Pulmonary artery endothelial cell (primary cell): ENCODE measurements at regions not wholly inside any gene's neighbourhood (a gene's known extent, or its start where the extent isn't known, plus 50 kb on each side); places are given as distances from the start of the nearest gene placed in this dataset.

Experiments used
- DNase-seq: peaks from one replicate; pipeline ENCODE4 v3.0.0-alpha.2; 2011; ENCODE audit warnings: low read depth, low spot score

DNA sequence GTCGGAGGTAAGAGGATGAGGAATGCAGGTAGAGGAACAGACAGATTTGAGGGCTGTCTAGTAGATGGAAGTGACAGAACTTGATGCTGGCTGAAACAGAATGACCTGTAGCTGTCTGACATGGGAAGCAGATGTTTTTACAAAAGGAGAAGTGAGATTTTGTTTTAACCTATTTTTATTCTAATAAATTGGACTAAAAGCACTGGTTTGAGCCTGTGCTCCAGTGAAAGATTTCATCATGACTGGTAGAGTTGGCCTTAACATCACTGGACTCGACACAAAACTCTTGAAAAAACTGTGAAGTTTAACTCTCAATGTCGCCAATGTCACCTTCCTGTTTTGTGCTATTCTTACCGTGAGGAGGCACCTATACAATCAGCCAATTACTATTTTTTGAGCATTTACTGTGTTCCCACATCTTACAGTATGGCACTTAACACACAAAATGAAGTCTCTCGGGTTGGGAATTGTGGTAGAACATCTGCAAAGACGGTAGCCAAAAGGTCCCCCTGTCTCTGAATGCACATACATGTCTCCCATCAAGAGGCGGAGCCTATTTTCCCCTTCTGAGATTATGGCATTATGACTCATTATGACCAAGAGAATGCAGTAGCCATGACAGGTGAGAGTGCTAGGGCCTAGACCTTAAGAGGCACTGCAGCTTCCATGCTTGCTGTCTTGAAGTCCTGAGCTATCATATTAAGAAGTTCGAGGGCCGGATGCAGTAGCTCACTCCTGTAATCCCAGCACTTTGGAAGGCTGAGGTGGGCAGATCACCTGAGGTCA lies 93.2 kb downstream of the FOXF2 start:
- DNase-seq = no peak

DNA sequence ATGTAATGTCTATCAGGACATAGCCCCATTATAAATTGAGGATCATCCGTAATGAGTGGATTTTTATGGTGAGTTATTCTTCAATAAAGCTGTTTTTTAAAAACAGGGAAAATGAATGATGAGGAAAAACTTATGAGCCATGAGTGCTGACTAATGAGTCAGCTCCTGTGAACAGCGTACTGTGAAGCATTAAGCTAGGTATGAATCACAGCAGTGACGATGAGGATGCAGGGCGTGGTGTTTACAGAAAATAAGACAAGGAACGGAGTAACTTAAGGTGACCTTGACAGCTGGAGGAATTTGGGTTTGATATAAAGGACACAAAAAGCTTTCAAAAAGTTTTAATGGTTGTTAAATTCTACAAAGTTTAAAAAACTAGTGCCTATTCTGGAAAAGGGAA lies 96.3 kb downstream of the FOXF2 start:
- no peak for DNase-seq

DNA sequence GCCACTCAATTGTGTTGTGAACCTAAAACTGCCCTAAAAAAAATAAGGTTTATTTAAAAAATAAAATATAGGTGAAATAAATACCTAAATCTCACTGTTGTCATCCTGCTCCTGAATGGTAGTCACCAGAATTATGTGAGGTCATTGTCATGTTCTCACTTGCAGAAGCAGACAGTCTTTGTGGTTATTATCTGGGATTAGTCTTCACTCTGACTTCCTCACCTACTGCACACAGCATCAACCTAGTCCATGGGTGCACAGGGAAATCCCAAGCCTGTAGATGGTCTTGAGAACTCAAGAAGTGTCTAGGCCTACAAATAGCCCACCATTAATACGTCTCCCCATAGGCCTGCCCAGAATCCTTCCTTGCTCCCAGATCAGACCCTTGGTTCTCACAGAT lies 97.0 kb downstream of the FOXF2 start:
- DNase-seq = no peak

DNA sequence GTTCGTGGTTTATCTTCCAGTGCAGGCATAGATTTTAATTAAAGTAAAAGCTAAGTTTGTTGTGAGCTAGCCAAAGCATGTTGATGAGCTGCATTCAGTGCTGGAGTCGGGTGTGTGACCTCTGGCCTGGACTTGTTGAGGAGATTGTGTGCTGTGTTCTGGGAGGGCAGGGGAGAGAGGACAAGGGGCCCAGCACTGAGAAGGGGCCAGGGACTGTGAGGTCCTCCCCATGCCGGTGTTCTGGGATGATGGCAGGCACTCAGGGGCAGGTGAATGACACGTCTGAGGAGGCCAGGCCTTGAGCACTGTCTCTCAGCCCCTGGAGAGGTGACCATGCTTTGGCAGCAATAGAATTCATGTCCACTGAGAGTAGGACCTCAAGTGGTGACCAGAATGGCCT lies 97.9 kb downstream of the FOXF2 start:
- no peak for DNase-seq

DNA sequence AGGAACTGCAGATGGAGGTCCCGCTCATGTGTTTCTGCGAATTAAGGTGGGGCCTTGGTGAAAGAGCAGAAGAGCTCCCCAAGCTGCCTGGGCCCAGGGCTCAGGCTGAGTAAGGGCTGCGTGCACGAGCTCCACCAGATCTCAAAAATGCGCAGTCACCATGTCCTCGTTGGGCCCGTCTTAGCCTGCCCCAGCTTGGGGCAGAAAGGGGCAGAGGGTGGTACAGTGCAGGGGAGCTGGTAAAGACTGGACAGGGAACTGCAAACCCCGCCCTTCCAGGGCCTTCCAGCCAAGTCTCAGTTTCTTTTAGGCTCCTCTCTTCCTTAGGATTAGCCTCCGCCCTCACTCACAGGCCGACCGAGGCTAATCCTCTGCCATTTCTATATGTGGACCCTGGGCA lies 101.6 kb downstream of the FOXF2 start:
- no peak for DNase-seq

DNA sequence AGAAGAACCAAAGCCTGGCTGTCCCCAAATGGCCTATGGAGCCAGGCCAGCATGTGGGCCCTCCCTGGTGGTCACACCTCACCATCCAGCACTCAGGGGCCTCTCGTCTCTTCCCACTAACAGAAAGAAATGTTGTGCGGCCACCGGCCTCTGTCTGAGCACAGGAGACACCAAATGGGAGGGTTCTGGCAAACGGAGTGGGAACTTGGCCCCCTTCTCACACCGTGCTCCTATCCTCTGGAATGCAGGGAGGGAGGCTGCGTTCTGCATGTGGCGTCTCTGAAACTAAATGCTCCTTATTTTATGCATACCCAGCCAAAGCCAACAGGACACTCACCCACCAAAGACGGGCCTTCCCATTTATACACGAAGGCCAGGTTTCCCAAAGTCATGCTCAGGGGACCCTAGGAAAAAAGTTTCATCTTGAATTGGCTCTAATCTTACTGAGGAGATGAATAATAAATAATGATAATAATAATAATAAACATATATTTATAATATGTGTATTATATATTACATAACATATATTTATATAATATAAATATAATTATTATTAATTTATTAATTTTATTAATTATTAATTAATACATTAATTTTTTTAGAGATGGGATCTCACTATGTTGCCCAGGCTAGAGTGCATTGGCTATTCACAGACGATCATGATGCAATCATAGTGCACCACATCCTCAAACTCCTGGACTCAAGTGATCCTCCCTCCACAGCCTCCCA lies 102.4 kb downstream of the FOXF2 start:
- DNase-seq = no peak

DNA sequence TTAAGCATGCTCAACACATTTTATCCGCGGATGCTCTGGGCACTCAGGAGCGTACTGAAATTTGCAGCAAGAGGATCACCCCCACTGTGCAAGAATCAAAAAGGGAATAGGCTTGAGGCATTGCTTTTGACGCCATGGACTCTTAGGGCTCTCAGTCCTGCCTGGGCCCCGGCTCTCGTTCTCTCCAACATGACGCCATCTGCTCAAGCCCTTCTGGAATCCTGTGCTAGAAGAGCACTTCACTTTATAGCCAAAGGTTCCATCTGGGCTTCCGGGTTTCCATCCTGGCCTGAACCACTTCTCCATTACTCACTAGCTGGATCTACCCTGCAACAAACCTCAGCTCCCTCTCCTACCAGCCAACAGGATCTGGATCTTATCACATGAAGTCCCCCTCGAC lies 105.3 kb downstream of the FOXF2 start:
- no peak for DNase-seq

DNA sequence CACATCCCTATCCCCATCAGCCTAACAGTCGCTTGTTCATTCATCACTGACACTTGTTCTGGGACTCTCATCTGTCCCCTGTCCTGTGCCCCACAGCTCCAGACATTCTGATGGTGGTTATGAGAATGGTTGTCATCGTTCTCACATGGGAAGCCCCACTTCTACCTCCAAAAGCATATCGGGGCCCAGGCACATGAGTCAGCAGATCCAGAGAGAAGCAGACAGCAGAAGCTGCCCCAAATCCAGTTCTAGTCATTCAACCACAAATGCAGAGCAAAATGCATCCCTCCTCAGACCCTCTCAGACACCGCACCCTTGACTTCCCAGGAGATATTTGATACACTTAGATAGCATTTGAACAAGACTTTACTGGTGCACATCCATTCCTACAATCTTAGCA lies 106.0 kb downstream of the FOXF2 start:
- DNase-seq = no peak

DNA sequence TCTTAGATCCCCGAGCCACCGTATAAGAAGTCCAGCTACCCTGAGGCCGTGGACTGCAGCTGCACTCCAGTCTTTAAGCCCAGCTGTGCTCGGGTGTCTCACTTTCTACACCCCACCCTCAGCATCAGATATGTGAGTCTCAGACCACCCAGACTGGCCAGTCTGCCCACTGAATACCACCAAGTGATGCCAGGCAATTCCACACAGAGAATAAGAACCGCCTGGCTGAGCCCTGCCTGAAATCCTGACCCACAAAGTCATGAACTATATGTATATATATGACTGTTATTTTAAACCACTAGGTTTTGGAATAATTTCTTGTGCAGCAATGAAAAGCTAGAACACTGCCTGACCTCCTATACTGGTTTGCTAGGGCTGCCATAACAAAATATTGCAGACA lies 106.7 kb downstream of the FOXF2 start:
- no peak for DNase-seq

DNA sequence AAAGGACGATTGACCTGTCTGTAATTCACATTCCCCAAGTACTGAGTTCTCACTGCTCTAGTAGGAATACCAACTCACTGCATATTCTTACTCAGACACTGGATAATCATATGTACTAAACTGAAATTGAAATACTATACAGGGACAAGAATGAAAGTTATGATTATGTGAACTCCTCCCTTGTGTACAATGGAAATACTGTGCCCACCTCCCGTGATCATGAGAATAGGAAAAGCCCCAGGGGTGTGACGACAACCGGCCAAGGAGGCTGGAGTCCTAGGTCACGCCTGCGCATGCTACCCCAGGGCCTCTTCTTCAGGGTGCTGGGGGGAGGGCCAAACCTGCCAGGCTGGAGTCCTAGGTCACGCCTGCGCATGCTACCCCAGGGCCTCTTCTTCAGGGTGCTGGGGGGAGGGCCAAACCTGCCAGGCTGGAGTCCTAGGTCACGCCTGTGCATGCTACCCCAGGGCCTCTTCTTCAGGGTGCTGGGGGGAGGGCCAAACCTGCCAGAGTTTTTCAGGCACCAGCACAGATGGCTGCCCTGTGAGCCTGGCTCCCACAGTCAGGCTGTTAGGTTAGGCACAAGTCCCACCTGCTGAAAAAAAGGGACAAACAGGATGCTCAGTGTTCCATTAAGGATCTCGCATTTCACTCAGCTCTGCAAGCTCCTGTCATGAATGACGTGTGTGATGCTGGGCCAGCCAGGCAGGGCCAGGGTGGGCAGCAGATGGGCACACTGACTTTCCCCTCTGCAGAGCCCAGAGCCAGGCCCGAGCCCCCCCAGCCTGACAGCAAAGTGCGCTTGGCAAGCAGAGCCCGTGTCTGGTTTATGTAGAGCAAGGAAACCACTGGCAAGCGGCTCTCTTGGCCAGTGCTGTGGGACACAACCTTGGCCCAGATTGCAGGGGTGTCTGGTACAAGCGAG lies 107.7 kb downstream of the FOXF2 start:
- no peak for DNase-seq

DNA sequence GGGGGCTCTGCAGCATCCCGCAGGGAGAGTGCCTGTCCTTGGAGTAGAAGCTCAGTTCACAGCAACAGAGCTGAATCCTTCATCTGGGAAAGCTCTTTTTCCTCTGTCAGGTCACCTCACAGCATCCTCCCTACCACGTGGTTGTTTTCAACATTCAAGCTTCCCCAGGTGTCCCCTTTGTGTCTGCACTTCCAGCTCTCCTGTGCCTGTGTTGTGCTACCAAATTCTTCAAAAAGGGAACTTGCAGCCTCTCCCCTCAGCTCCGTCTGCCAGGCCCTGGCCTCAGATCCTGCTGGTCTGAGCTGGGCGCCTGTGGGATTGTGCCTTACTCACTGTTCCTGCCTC lies 108.4 kb downstream of the FOXF2 start:
- DNase-seq = no peak

DNA sequence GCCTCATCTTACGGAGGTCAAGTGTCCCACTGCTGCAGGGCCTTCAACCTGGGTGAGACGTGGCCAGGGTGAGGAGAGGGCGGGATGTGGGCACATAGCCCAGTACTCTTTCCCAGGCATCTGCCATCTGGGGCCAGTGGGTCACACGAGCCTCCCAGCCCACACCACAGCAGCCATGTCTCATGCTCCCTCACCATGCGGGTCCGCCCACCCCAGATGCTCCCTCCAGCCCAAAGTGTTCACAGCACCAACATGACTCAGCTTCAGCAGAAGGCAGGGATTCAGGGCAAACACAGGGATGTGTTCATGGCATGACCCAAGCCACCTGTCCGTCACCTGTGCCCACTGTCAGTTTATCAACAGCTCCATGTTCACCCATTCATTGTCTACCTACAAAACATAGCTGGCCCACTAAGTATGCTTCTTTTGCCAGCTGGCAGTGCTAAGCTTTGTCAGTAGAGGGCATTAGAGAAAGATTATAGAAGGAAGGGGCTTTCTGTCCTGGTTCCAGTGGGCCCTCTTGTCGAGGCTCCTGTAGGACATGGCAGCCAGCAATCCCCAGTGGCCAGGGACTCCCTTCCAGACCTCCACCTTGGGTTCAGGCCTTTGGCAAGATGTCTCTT lies 109.2 kb downstream of the FOXF2 start:
- DNase-seq = no peak

DNA sequence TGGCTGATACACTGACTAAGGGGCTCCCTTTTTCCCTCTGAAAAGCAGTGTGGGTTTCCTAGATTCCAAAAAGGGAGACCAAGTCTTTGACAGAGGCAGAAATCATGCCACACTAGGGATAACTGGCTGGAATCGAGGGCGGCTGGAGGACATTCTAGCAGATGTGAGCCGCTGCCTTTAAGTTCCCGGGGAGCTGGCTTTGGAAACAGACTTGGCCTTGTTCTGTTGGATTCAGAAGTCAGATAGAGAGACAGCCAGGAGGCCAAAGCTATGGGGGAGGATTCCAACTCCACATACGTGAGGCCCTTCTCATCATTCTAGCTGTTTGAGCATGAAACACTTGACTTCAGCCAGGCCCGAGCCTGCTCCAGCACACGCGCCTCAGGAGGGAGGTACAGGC lies 109.9 kb upstream of the FOXC1 start:
- no peak for DNase-seq

DNA sequence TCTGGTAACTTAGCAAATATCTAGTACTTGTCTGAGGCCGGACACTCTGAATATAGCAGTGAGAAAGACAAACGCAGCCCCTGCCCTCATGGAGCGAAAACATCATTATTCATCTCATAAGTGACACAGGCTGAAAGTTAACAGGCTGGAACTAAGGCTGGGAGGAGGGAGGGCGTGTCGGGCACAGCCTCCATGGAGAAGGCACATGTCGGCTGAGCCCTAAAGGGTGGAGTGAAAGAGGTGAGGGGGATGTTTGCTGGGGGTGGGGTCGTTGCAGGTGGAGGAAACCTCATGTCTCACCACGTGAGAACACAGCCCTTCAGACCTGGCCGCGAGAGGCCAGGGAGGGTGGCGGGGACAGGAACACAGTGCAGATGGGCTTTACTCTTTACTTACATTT lies 108.8 kb upstream of the FOXC1 start:
- no peak for DNase-seq

DNA sequence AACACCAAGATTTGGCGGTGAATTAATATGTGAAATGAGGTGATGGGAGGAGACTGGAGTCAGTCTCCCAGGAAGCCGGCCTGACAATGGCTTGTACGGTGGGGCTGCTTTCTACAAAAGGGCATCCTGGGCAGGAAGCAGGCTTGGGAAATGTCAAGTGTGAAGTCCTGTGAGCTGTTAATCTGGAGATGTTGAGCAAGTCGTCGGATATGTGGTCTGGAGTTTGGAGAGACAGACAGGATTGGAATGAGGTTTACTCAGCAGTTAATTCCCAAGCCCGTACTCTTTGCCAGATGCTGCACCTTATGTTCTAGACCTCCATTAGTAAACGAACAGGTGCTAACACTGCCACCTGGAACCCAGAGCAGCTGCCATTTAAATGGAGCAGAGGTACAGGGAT lies 107.7 kb upstream of the FOXC1 start:
- DNase-seq = no peak

DNA sequence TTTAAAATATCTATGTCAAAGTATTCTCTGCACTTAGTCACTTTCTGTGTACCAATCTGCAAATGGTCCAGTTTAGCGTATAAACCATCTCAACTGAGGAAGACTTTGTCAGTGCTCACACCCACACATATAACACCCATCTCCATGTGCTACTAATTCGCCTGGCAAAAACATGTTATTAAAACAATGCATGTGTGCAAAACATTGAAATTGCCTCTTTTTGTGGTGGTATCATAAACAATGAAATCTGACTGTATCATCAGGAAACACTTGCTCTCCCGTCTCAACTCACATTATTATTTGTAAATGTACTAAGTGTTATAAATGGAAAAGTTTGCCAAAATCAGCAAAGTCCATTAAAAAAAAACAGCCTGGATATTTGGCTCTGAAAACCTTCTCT lies 105.9 kb upstream of the FOXC1 start:
- peak; percentile 19 for DNase-seq

DNA sequence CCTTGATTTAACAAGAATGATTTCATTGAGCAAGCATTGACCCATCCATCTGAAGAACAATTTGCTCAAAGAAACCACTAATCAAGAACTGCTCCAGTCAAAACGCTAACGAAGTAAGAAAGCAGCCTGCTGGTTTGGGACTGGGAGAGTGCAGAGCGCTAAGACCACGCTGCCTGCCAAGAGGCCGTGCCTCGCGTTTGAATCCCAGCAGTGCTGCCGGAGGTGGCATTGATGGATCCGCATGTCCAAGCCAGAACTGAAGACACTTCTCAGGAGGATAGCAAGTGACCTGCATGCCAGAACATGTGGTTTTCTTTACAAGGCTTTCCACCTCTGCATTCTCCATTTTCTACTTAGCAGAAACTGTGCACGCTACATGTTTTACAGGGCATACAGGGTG lies 105.2 kb upstream of the FOXC1 start:
- no peak for DNase-seq

DNA sequence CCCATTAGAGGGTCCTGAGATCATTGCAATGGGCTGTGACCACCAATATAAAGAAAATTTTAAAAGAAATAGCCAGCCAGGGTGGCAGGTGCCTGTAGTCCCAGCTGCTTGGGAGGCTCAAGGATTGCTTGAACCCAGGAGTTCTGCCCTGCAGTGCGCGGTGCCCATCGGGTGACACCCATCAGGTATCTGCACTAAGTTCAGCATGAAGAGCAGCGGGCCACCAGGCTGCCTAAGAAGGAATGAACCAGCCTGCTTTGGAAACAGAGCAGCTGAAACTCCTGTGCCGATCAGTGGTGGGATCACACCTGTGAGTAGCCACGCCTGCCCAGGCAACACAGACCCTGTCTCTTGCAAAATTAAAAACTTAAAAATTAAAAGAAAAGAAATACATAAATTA lies 102.5 kb upstream of the FOXC1 start:
- DNase-seq = no peak

DNA sequence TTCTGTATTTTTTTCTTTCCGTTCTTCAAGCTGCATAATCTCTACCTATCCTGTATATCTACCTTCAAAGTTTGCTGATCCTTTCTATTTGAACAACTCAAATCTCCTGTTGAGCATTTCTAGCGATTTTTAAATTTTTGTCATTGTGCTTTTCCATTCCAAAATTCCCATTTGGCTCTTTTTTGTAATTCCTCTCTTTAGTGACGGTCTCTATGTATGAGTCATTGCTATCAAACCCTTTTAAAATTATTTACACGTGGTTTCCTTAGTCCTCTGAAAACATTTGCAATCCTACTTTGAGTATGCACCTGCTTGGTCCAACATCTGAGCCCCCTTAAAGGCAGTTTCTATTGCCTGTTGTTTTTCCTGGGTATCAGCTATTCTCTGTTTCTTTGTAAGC lies 100.5 kb upstream of the FOXC1 start:
- DNase-seq = no peak

DNA sequence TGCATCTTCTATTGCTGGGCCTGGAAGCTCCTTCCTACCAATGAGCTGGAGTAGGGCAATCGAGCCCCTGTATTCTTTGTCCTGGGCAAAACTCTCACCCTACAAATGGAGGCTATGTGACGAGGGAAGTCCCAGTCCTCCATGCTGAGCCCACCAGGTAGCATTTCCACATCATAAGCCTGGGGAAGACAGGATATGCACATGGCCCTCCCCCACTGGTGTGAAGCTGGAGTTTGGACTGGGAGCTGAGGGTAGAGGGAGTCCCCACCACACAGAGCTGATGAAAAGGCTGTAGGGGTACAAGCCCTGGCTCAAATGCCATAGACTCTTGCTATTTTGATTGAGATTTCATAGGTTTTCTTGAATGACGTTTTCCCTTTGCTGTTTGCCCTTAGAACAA lies 99.5 kb upstream of the FOXC1 start:
- no peak for DNase-seq

DNA sequence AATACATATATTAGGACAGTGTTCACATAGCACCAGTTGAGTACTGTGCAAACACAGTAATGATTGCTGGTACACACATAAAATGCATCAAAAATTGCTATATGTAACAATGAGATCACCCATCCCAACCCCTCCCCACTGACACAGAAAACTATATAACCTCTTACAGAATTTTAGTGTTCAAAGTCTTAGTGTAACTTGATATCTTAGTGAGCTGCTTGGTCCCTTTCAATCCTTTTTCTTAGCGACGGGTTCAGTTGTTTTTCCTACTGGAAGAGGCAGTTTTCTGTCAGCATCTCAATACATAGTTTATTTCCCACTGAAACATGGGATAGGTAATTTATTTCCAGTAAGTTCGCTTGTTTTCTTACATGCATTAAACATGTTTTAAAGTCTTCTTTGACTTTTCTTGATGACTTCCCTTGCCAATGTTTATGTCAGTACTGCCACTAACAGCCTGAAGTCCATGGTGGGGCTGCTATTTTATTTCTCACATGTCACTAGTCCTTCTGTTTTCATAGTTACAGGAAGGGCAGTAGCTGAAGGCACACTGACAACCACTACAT lies 96.4 kb upstream of the FOXC1 start:
- no peak for DNase-seq

DNA sequence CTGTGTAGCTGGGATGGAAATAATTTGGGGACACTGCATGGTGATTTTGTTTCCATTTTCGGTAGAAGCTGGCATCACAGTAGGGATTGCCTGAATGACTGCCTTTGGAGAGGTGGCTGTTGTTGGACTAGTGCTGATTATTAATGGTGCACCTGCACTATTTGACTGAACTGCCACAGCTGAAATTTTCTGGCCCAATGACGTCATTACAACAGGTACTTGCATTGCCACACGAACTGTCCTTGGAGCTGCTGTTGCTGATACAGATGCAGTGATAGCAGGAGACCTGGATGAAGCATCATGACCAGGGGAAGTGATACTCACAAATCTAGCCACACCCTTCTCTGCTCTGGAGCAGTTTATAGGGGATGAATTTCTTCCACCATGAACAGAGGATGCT lies 95.6 kb upstream of the FOXC1 start:
- no peak for DNase-seq
